Heart right ventricle (tissue), 16 donors: ENCODE measurements at regions not wholly inside any gene's neighbourhood (a gene's known extent, or its start where the extent isn't known, plus 50 kb on each side); places are given as distances from the start of the nearest gene placed in this dataset.
A peak's percentile ranks its signal among the peaks of the same experiment; 100 is the strongest.

Experiments used
- ATAC-seq, 8 donors: fragments of 200-7000 bp; cut with Tn5 transposase; one replicate each; pipeline ENCODE4 v1.9.1; 2020; ENCODE audit warnings: mild to moderate bottlenecking in 8 of 8, moderate library complexity in 8 of 8, moderate number of reproducible peaks in 1 of 8
- DNase-seq, 2 donors: peaks; one replicate each; pipeline ENCODE4 v3.0.0-alpha.2; 2020
- H3K27ac ChIP-seq, 10 donors: fragments of 200-600 bp; sonication (generic) in 2 of 10; one replicate each; pipeline versions ENCODE4 v1.5.0 to v1.8.0; 2020 to 2022; ENCODE audit warnings: mild to moderate bottlenecking in 3 of 10
- H3K27me3 ChIP-seq, 7 donors: fragments of 200-600 bp; one replicate each; pipeline ENCODE4 v1.8.0; 2021 to 2022; ENCODE audit warnings: mild to moderate bottlenecking in 2 of 7
- H3K36me3 ChIP-seq, 9 donors: fragments of 200-600 bp; sonication (generic) in 1 of 9; one replicate each; pipeline versions ENCODE4 v1.5.0 to v1.8.0; 2020 to 2022; ENCODE audit warnings: mild to moderate bottlenecking in 2 of 9
- H3K4me1 ChIP-seq, 9 donors: fragments of 200-600 bp; sonication (generic) in 1 of 9; one replicate each; pipeline versions ENCODE4 v1.5.0 to v1.8.0; 2020 to 2022; ENCODE audit warnings: mild to moderate bottlenecking in 4 of 9
- H3K4me3 ChIP-seq, 10 donors: fragments of 200-600 bp; sonication (generic) in 2 of 10; one replicate each; pipeline versions ENCODE4 v1.5.0 to v1.8.0; 2020 to 2022; ENCODE audit warnings: mild to moderate bottlenecking in 7 of 10, moderate library complexity in 2 of 10
- H3K9me3 ChIP-seq, 11 donors: fragments of 200-600 bp in 10 of 11; sonication (generic) in 2 of 11; one replicate each; pipeline versions ENCODE4 v1.5.0 to v1.8.0; 2013 to 2022; ENCODE audit warnings: mild to moderate bottlenecking in 2 of 11, control low read depth in 1 of 11, moderate library complexity in 1 of 11
- WGBS, 2 donors: extraction: QIAGEN DNeasy Blood & Tissue Kit; methylation state at CpG; one replicate each; pipeline ENCODE4 v1.1.7; 2013; ENCODE audit warnings: inconsistent platforms in 1 of 2; 5-methylcytosine and 5-hydroxymethylcytosine counted together
- intact Hi-C, 10 donors: fragments of 100-400 bp; cut with DNase I; formaldehyde crosslinking; loops; one replicate each; pipeline versions ENCODE4 v1.11.1 to v1.14.2; 2022
- TF ChIP-seq, protein P1 (sequence below), 9 donors: fragments of 200-600 bp; sonication (generic) in 2 of 9; IDR thresholded peaks; one replicate each; pipeline versions ENCODE4 v1.5.0 to v1.8.0; 2021 to 2022; ENCODE audit warnings: antibody characterized with exemption in 9 of 9, mild to moderate bottlenecking in 5 of 9, moderate library complexity in 1 of 9
- donor health status: Arrhythmogenic right ventricular cardiomyopathy.
- donor health status: ischemic (EF 13 %, LVEDD 7.1; RV severe dilation, severe dysfunction).
- donor health status: healthy with polysubstance abuse.
- donor health status: DM: no; HTN: yes; CAD: no.
- donor health status: DM: no; HTN: no; CAD: no.
- donor health status: ischemic (EF 25% LVEDD 6.9; RV normal size, moderate dysfunction).
- donor health status: ischemic (EF 25% LVEDD 5.7; RV mildly dilated, moderate dysfunction).
- donor health status: healthy.
- donor health status: DM: yes; HTN: yes; CAD: no.
- donor health status: Ischemic cardiomyopathy.
- donor health status: ischemic (EF 35%, LVEDD 5.7; RV mildly dilated, moderate dysfunction).
- donor health status: nonischemic (EF 11% LVEDD 7.7; RV severe dilation, severe dysfunction).
- donor health status: DM: yes; HTN: yes; CAD: no.
- donor health status: PGD.
- donor health status: ischemic (EF 29% LVEDD 5.4; RV normal size, mild dysfunction).
- donor health status: nonischemic (EF 23%, LVEDD 6.1; RV moderate dilation, normal function).

- WGBS, 2 donors: 63 to 82% methylated on average over 5 of the region's 5 CpGs
- ATAC-seq: no peak
- Histone ChIP-seq H3K36me3 (no peaks in the 10 kb centered on the region), H3K27me3 (no peaks in the 10 kb centered on the region), H3K4me3 (no peak overlapping the region), H3K9me3 (no peaks in the 10 kb centered on the region), H3K4me1 (no peaks in the 10 kb centered on the region), H3K27ac (no peak overlapping the region)
- intact Hi-C loops: no loop called here
- TF ChIP-seq, protein P1, sequence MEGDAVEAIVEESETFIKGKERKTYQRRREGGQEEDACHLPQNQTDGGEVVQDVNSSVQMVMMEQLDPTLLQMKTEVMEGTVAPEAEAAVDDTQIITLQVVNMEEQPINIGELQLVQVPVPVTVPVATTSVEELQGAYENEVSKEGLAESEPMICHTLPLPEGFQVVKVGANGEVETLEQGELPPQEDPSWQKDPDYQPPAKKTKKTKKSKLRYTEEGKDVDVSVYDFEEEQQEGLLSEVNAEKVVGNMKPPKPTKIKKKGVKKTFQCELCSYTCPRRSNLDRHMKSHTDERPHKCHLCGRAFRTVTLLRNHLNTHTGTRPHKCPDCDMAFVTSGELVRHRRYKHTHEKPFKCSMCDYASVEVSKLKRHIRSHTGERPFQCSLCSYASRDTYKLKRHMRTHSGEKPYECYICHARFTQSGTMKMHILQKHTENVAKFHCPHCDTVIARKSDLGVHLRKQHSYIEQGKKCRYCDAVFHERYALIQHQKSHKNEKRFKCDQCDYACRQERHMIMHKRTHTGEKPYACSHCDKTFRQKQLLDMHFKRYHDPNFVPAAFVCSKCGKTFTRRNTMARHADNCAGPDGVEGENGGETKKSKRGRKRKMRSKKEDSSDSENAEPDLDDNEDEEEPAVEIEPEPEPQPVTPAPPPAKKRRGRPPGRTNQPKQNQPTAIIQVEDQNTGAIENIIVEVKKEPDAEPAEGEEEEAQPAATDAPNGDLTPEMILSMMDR (IDR thresholded peaks at IDR 0.05): no peak
- DNase-seq: no peak
These were observed 91.4 kb upstream of the ACSL3 start for GRCh38 chr2:222769446-222769845.

- Histone ChIP-seq H3K4me3 (no peak overlapping the region), H3K9me3 (no peaks in the 10 kb centered on the region), H3K27me3 (no peaks in the 10 kb centered on the region), H3K27ac (no peak overlapping the region), H3K4me1 (no peaks in the 10 kb centered on the region), H3K36me3 (no peaks in the 10 kb centered on the region)
- intact Hi-C loops: no loop called here
- no peak for DNase-seq
- TF ChIP-seq, protein P1 (IDR thresholded peaks at IDR 0.05): no peak
- ATAC-seq: no peak
- WGBS, 2 donors: 60 to 62% methylated on average over 3 of the region's 3 CpGs
These were observed 90.9 kb upstream of the ACSL3 start for GRCh38 chr2:222769941-222770340.

- no peak for DNase-seq
- Histone ChIP-seq H3K27ac (no peak overlapping the region), H3K4me3 (no peak overlapping the region), H3K27me3 (no peaks in the 10 kb centered on the region), H3K36me3 (no peaks in the 10 kb centered on the region), H3K4me1 (peaks cover 0 to 2% (median 0%) of the 10 kb centered on the region in 9 donors), H3K9me3 (no peaks in the 10 kb centered on the region)
- 98 to 99% methylated on average over 3 of the region's 3 CpGs for WGBS, 2 donors
- intact Hi-C loops: no loop called here
- TF ChIP-seq, protein P1 (IDR thresholded peaks at IDR 0.05): no peak
- ATAC-seq: no peak
These were observed 89.0 kb upstream of the ACSL3 start for GRCh38 chr2:222771832-222772231.

DNA sequence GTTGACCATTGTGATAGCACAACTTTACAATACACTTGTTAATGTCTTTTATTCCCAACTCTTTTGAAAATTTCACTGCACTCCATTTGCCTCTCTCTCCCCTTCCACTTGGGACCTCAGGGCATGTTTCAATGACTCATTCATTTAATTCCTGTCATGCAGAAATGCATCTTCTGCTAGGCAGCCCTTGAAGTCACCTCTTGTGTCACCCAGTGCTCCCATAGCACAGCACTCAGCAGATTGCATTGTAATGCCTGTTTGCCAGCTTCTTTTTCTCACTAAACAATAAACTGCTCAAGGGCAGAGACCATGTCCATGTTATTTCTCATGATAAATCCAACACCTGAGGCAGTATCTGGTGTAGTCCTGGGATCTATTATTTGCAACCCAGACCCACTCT lies 85.9 kb upstream of the ACSL3 start:
- no peaks in the 10 kb centered on the region for H3K36me3 ChIP-seq
- no peak overlapping the region for H3K27ac ChIP-seq
- no peaks in the 10 kb centered on the region for H3K9me3 ChIP-seq
- intact Hi-C loops: no loop called here
- DNase-seq (no peak), ATAC-seq (peak in 1 of 8 donors; percentile 66)
- H3K4me3 ChIP-seq: no peak overlapping the region
- H3K4me1 ChIP-seq: peaks cover 0 to 5% (median 0%) of the 10 kb centered on the region in 9 donors
- TF ChIP-seq, protein P1 (IDR thresholded peaks at IDR 0.05): no peak
- no peaks in the 10 kb centered on the region for H3K27me3 ChIP-seq

DNA sequence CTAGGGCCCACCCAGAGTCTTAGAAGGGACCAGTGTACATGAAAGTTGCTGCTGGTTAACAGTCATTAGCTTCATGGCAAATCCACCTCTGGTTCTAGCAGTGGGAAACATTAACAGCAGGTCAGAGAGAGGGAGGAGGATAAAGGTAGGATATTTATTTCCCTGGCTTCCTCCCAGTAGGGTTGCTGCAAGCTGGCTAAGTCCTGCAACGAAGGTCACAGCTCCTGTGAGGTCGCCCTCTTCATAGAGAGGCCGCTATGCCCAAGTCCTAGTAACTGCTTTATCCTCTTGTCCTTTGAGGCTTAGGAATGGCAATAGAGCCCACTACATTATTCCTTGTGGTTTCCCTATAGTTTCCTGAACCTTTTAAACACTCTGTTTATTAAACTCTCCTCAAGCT lies 84.0 kb upstream of the ACSL3 start:
- Histone ChIP-seq H3K4me1 (peaks cover 0 to 5% (median 0%) of the 10 kb centered on the region in 9 donors), H3K27ac (no peak overlapping the region), H3K9me3 (no peaks in the 10 kb centered on the region), H3K4me3 (no peak overlapping the region), H3K27me3 (no peaks in the 10 kb centered on the region), H3K36me3 (no peaks in the 10 kb centered on the region)
- WGBS, 2 donors: 50 to 61% methylated on average over 3 of the region's 3 CpGs
- ATAC-seq: peak in 5 of 8 donors; percentile 37 to 90 (median 66)
- intact Hi-C loops: no loop called here
- TF ChIP-seq, protein P1 (IDR thresholded peaks at IDR 0.05): no peak
- no peak for DNase-seq
